ENCODE measurements at regions not wholly inside any gene's neighbourhood (a gene's known extent, or its start where the extent isn't known, plus 50 kb on each side); places are given as distances from the start of the nearest gene placed in this dataset.

GRCh38 chr10:33828592-33828991 is 494.1 kb upstream of the NRP1 start:
- CTCF ChIA-PET: no interaction called here
- POLR2A ChIA-PET: interaction anchor here (0.6 kb wide), 1 partner anchor 513 kb away, joined by 3 read pairs; no protein-coding TSS in a partner anchor
- BruUV-seq (replicated peaks): no TSS peak

DNA sequence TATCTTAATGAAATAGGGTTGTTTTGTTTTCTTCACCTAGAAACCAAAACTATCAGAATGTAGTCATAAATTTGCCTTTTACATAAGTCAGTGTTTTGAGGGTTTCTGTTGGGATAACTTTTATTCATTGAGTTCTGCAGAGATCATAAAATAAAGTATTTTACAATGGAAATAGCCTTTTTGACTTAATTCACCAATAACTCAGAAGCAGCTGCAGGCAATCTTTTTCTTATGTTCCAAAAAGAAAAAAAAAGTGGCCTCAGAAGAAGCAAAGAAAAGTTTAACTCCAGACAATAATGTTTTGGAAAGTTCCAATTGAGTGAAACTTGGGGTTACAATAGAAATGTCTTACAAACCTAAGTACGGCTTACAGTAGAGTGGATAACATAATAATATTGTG is 491.7 kb upstream of the NRP1 start:
- Histone ChIP-seq H3K4me3 (ENCODE audit: low read depth, low read length) (no peak overlapping the region), H3K27me3 (replicated peaks; ENCODE audit: control insufficient read depth, insufficient read depth, low read length) (no peaks in the 10 kb centered on the region), H3K9me3 (no peaks in the 10 kb centered on the region), H3K36me3 (ENCODE audit: control insufficient read depth, insufficient read depth, low read length) (no peaks in the 10 kb centered on the region), H3K4me1 (peaks cover 4% of the 10 kb centered on the region; the same call in 1 of the 2 replicates)
- Mint-ChIP-seq H3K4me3 (ENCODE audit: unreplicated experiment) (no peak overlapping the region), H3K27me3 (ENCODE audit: insufficient read depth, unreplicated experiment) (no peaks in the 10 kb centered on the region), H3K9me3 (ENCODE audit: unreplicated experiment) (peaks cover 10% of the 10 kb centered on the region), H3K4me1 (ENCODE audit: low read depth, unreplicated experiment) (peaks cover 11% of the 10 kb centered on the region), H3K27ac (ENCODE audit: unreplicated experiment) (no peak overlapping the region), H3K36me3 (ENCODE audit: insufficient read depth, unreplicated experiment) (no peaks in the 10 kb centered on the region)
- POLR2A ChIA-PET: no interaction called here
- no TSS peak for BruUV-seq (replicated peaks)
- no peak for TF ChIP-seq CTCF (IDR thresholded peaks at IDR 0.05; ENCODE audit: insufficient read depth in 1 of 2, low read depth in 1 of 2, low read length in 1 of 2, severe bottlenecking in 1 of 2, unreplicated experiment in 1 of 2)
- intact Hi-C loops (cut with micrococcal nuclease; ENCODE audit: unreplicated experiment): no loop called here
- DNase-seq: no peak
- CTCF ChIA-PET: no interaction called here

More at GRCh38 chr10:33828592-33828991, 494.1 kb upstream of the NRP1 start:
- intact Hi-C loops (cut with micrococcal nuclease; ENCODE audit: unreplicated experiment): no loop called here
- Mint-ChIP-seq H3K27me3 (ENCODE audit: insufficient read depth, unreplicated experiment) (no peaks in the 10 kb centered on the region), H3K27ac (ENCODE audit: unreplicated experiment) (no peak overlapping the region), H3K4me1 (ENCODE audit: low read depth, unreplicated experiment) (peaks cover 17% of the 10 kb centered on the region), H3K9me3 (ENCODE audit: unreplicated experiment) (peaks cover 10% of the 10 kb centered on the region), H3K36me3 (ENCODE audit: insufficient read depth, unreplicated experiment) (no peaks in the 10 kb centered on the region), H3K4me3 (ENCODE audit: unreplicated experiment) (no peak overlapping the region)
- Histone ChIP-seq H3K27me3 (replicated peaks; ENCODE audit: control insufficient read depth, insufficient read depth, low read length) (no peaks in the 10 kb centered on the region), H3K4me3 (ENCODE audit: low read depth, low read length) (no peak overlapping the region), H3K4me1 (peaks cover 7% of the 10 kb centered on the region; the same call in 1 of the 2 replicates), H3K9me3 (no peaks in the 10 kb centered on the region), H3K36me3 (ENCODE audit: control insufficient read depth, insufficient read depth, low read length) (no peaks in the 10 kb centered on the region)
- no peak for TF ChIP-seq CTCF (IDR thresholded peaks at IDR 0.05; ENCODE audit: insufficient read depth in 1 of 2, low read depth in 1 of 2, low read length in 1 of 2, severe bottlenecking in 1 of 2, unreplicated experiment in 1 of 2)
- DNase-seq: no peak

DNA sequence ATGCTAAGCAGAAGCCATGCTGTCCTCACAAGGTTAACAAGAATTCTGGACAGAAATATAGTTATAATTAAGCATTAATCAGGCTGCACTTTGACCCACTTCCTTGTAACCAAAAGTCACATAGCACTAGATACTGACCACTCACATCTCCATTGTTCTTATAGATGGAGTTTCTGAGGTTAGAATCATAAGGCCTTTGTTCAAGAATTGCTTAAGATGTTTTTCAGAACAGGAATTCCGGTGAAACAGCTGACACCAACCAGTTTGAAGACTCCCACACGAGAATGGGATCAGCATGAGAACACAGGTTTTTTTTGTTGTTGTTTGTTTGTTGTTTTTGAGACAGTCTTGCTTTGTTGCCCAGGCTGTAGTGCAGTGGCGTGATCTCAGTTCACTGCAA is 488.3 kb upstream of the NRP1 start:
- Histone ChIP-seq H3K9me3 (no peaks in the 10 kb centered on the region), H3K4me1 (peaks cover under 1% of the 10 kb centered on the region; the same call in 1 of the 2 replicates), H3K4me3 (ENCODE audit: low read depth, low read length) (no peak overlapping the region), H3K27me3 (replicated peaks; ENCODE audit: control insufficient read depth, insufficient read depth, low read length) (no peaks in the 10 kb centered on the region), H3K36me3 (ENCODE audit: control insufficient read depth, insufficient read depth, low read length) (no peaks in the 10 kb centered on the region)
- no peak overlapping the region for H3K4me3 Mint-ChIP-seq (ENCODE audit: unreplicated experiment)
- H3K4me1 Mint-ChIP-seq (ENCODE audit: low read depth, unreplicated experiment): peaks cover 8% of the 10 kb centered on the region
- H3K9me3 Mint-ChIP-seq (ENCODE audit: unreplicated experiment): peaks cover 9% of the 10 kb centered on the region
- no peak for DNase-seq
- H3K36me3 Mint-ChIP-seq (ENCODE audit: insufficient read depth, unreplicated experiment): no peaks in the 10 kb centered on the region
- H3K27me3 Mint-ChIP-seq (ENCODE audit: insufficient read depth, unreplicated experiment): no peaks in the 10 kb centered on the region
- CTCF ChIA-PET: interaction anchor here (0.6 kb wide), 1 partner anchor 618 kb away, joined by 3 read pairs; no protein-coding TSS in a partner anchor
- no peak for TF ChIP-seq CTCF (IDR thresholded peaks at IDR 0.05; ENCODE audit: insufficient read depth in 1 of 2, low read depth in 1 of 2, low read length in 1 of 2, severe bottlenecking in 1 of 2, unreplicated experiment in 1 of 2)
- H3K27ac Mint-ChIP-seq (ENCODE audit: unreplicated experiment): no peak overlapping the region
- intact Hi-C loops (cut with micrococcal nuclease; ENCODE audit: unreplicated experiment): no loop called here
- POLR2A ChIA-PET: no interaction called here
- BruUV-seq (replicated peaks): no TSS peak

All from Caco-2 (cell line).